ENCODE measurements at regions not wholly inside any gene's neighbourhood (a gene's known extent, or its start where the extent isn't known, plus 50 kb on each side); places are given as distances from the start of the nearest gene placed in this dataset.

DNA sequence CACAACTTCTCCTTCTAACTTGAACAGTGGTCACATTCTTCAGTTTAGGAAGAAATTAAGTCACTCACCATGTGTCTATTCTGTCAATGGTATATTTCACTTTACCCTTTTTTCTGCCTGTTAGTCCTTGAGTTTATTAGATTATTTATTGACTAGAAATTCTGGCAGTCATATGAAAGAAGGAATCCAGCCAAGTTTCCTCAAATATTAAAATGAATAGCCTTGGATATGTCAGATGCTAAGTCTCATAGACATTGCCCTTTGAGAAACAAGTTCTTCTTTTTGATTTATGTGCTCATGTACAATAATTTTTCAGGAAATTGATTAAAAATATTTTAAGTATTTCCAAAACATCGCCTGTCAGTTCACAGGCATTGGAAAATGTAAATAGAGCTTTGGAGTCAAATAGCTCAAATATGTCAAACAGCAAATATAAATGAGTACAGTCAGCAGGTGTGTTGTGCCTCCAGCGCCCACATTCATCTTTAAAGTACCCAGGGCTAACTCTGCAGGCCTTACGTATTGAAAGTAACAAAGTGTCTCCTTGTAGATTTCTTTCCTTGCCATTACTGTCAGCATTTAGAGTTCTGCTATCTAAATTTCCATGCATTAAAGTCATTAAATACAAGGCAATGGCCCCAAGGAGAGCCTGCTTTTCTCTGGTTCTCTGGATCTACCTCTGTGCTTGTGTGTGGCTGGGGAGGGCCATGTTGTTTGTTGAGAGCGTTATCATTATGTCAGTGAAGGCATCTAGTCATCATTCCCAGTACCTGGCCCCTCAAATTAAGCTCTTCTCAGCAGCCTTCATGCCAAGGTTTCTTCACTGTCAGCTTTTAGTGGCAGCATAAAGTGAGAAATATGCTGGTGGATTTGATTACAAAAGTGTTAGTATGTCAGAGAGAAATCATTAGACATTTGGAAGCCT lies 76.3 kb upstream of the TRPC4 start:
- H3K4me1 ChIP-seq (ENCODE audit: control insufficient read depth in 2 of 2, insufficient read depth in 2 of 2, low read length in 2 of 2): no peaks in the 10 kb centered on the region
- H3K4me3 ChIP-seq (ENCODE audit: low read length in 2 of 2): no peak overlapping the region
- H3K36me3 ChIP-seq (ENCODE audit: control insufficient read depth in 2 of 2, insufficient read depth in 2 of 2, low read length in 2 of 2): no peaks in the 10 kb centered on the region
- no peaks in the 10 kb centered on the region for H3K27me3 ChIP-seq (ENCODE audit: control insufficient read depth in 2 of 2, insufficient read depth in 2 of 2, low read length in 2 of 2)
- H3K27ac ChIP-seq (ENCODE audit: low read depth in 2 of 2, low read length in 2 of 2): no peak overlapping the region
- H3K9me3 ChIP-seq (ENCODE audit: control insufficient read depth in 2 of 2, low read length in 2 of 2): no peaks in the 10 kb centered on the region
- no peak overlapping the region for H3K9ac ChIP-seq (ENCODE audit: low read depth in 1 of 2, low read length in 2 of 2)

DNA sequence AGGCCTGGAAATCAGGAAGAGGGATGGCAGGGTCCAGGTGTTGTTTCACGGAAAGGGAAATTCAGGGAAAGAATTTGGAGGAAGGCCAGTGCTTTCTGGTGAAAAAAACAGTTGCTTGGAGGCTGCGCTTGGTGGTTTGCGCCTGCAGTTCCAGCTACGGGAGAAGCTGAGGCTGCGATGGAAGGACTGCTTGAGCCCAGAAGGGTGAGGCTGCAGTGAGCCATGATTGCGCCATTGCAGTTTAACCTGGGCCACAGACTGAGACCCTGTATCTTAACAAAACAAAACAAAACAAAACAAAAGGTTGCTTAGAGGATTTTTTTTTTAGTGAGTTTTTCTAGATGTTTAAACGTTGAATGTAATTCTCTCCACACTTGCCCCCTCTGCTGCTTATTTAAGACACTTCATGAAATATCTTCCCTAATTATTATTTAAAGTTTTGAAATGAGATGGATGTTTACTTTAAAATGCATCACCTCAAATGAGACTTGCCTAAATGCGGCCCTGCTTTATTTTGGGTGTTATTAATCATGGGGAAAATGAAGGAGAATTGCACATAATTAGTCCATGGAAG lies 75.4 kb upstream of the TRPC4 start:
- Histone ChIP-seq H3K36me3 (ENCODE audit: control insufficient read depth in 2 of 2, insufficient read depth in 2 of 2, low read length in 2 of 2) (no peaks in the 10 kb centered on the region), H3K9ac (ENCODE audit: low read depth in 1 of 2, low read length in 2 of 2) (no peak overlapping the region), H3K9me3 (ENCODE audit: control insufficient read depth in 2 of 2, low read length in 2 of 2) (no peaks in the 10 kb centered on the region), H3K27ac (ENCODE audit: low read depth in 2 of 2, low read length in 2 of 2) (no peak overlapping the region), H3K4me1 (ENCODE audit: control insufficient read depth in 2 of 2, insufficient read depth in 2 of 2, low read length in 2 of 2) (no peaks in the 10 kb centered on the region), H3K27me3 (ENCODE audit: control insufficient read depth in 2 of 2, insufficient read depth in 2 of 2, low read length in 2 of 2) (no peaks in the 10 kb centered on the region), H3K4me3 (ENCODE audit: low read length in 2 of 2) (no peak overlapping the region)

DNA sequence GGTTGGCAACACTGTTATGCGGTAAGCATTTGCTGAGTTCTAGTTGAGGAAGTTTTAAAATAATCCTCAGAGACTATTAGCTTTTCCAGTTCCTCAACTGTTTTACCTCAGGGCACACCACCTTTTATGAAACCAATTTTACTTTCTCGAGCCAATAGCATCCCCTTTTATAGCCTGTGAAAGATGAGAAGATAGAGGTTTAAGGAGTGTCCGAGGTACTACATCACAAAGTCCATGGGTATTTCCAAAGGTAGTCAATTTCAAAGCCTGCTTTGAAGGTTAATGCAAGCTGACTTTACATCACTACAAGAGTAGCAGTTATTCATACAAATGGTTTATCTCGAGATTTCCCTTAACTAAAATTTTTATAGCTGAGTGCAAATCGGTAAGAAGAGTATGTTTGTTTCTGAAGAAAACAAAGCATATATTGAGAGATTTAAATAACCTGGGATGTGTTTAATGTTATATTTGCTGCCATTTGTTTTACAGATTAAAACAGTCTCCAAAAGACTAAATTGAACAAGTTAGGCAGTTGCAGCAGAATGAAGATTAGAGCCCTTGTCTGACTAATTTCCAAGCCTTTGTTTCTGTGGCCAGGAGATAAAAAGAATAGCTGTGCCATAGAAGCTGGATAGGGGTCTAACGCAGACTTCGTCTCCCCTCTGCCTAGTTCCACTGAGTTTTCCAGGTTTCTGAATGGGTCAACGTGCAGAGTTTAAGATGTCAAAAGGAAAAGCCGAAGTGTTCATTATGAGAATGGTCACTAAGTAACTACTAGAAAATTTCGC lies 74.7 kb upstream of the TRPC4 start:
- no peak overlapping the region for H3K27ac ChIP-seq (ENCODE audit: low read depth in 2 of 2, low read length in 2 of 2)
- no peaks in the 10 kb centered on the region for H3K4me1 ChIP-seq (ENCODE audit: control insufficient read depth in 2 of 2, insufficient read depth in 2 of 2, low read length in 2 of 2)
- no peaks in the 10 kb centered on the region for H3K27me3 ChIP-seq (ENCODE audit: control insufficient read depth in 2 of 2, insufficient read depth in 2 of 2, low read length in 2 of 2)
- no peaks in the 10 kb centered on the region for H3K9me3 ChIP-seq (ENCODE audit: control insufficient read depth in 2 of 2, low read length in 2 of 2)
- no peaks in the 10 kb centered on the region for H3K36me3 ChIP-seq (ENCODE audit: control insufficient read depth in 2 of 2, insufficient read depth in 2 of 2, low read length in 2 of 2)
- H3K9ac ChIP-seq (ENCODE audit: low read depth in 1 of 2, low read length in 2 of 2): no peak overlapping the region
- no peak overlapping the region for H3K4me3 ChIP-seq (ENCODE audit: low read length in 2 of 2)

DNA sequence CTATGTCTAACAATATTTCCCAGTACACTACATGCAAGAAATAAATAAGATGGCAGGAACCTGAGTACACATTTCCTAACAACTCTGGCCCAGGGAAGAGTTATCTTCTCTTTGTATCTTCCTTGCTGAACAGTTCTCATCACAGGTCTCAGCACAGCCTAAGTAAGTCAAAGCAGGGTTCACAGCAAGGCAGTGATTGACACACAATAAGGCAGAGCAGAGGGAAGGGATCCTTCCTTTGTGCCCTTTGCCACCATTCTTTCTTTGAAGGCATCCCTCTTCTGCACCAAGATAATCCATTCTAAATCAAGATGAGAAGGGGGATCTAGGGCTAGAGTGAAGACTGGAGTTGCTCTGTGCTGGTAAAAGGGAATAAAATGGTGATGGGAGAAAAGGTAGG lies 73.4 kb upstream of the TRPC4 start:
- H3K4me1 ChIP-seq (ENCODE audit: control insufficient read depth in 2 of 2, insufficient read depth in 2 of 2, low read length in 2 of 2): no peaks in the 10 kb centered on the region
- no peaks in the 10 kb centered on the region for H3K9me3 ChIP-seq (ENCODE audit: control insufficient read depth in 2 of 2, low read length in 2 of 2)
- H3K9ac ChIP-seq (ENCODE audit: low read depth in 1 of 2, low read length in 2 of 2): no peak overlapping the region
- no peaks in the 10 kb centered on the region for H3K36me3 ChIP-seq (ENCODE audit: control insufficient read depth in 2 of 2, insufficient read depth in 2 of 2, low read length in 2 of 2)
- H3K4me3 ChIP-seq (ENCODE audit: low read length in 2 of 2): no peak overlapping the region
- H3K27me3 ChIP-seq (ENCODE audit: control insufficient read depth in 2 of 2, insufficient read depth in 2 of 2, low read length in 2 of 2): no peaks in the 10 kb centered on the region
- no peak overlapping the region for H3K27ac ChIP-seq (ENCODE audit: low read depth in 2 of 2, low read length in 2 of 2)

DNA sequence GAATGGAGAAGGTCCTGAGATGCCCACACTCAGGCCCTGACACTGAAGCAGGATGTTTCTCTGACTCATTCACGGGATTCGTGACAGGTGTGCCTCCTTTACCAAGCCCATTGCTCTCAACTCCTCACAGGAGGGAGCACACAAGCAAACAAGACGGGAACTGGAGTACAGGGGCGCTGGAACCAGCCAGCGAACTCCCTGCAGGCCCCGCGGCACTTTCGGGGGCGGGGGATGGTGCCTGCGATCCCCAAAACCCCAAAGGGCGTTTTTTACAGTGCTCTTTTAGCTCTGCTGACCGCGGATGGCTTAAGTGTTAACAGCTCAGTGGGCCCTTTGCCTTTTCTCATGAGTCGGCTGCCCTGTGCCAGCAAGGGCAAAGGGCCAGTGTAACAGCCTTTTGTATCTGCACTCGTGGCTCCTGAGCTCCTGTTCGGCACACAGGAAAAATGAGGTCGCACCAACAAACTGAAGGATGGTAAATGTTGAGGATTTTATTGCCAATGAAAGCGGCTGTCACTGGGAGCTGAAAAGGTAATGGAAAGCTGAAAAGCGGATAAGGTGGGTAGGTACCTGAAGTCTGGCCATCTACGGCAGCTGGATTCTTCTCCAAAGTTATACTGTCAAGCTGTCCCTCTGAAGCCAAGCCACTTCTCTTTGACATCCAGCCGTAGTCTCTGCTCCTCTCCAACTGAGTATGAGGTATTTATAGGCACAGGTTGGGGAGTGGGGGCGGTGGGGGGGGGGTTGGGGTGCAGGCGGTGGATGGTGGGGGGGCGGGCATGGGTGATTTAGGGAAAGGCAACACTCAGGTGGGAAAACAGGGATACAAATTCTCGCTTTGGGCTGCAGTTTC lies 65.0 kb upstream of the TRPC4 start:
- Histone ChIP-seq H3K36me3 (ENCODE audit: control insufficient read depth in 2 of 2, insufficient read depth in 2 of 2, low read length in 2 of 2) (no peaks in the 10 kb centered on the region), H3K4me1 (ENCODE audit: control insufficient read depth in 2 of 2, insufficient read depth in 2 of 2, low read length in 2 of 2) (no peaks in the 10 kb centered on the region), H3K27ac (ENCODE audit: low read depth in 2 of 2, low read length in 2 of 2) (no peak overlapping the region), H3K4me3 (ENCODE audit: low read length in 2 of 2) (no peak overlapping the region), H3K9me3 (ENCODE audit: control insufficient read depth in 2 of 2, low read length in 2 of 2) (no peaks in the 10 kb centered on the region), H3K27me3 (ENCODE audit: control insufficient read depth in 2 of 2, insufficient read depth in 2 of 2, low read length in 2 of 2) (no peaks in the 10 kb centered on the region), H3K9ac (ENCODE audit: low read depth in 1 of 2, low read length in 2 of 2) (no peak overlapping the region)

DNA sequence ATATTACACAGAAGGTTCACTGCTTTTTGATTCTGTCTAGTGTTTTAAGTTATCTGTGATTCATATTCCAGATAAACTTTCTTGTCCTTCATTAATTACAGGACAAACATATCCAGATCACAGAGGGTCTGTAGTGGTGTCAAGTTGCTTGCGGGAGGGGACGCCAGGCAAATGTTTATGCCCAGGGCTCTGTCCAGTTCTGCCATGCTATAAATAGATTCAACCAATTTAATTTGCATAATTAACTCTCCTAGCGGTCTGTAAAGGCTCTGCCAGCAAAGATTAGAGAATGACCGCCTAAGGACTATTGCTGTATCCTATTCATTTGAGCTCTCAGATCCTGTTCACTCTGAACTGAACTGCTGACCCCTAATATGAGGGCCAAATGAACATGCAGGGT lies 59.7 kb upstream of the TRPC4 start:
- Histone ChIP-seq H3K27ac (ENCODE audit: low read depth in 2 of 2, low read length in 2 of 2) (no peak overlapping the region), H3K4me1 (ENCODE audit: control insufficient read depth in 2 of 2, insufficient read depth in 2 of 2, low read length in 2 of 2) (no peaks in the 10 kb centered on the region), H3K4me3 (ENCODE audit: low read length in 2 of 2) (no peak overlapping the region), H3K9me3 (ENCODE audit: control insufficient read depth in 2 of 2, low read length in 2 of 2) (no peaks in the 10 kb centered on the region), H3K9ac (ENCODE audit: low read depth in 1 of 2, low read length in 2 of 2) (no peak overlapping the region), H3K27me3 (ENCODE audit: control insufficient read depth in 2 of 2, insufficient read depth in 2 of 2, low read length in 2 of 2) (no peaks in the 10 kb centered on the region), H3K36me3 (ENCODE audit: control insufficient read depth in 2 of 2, insufficient read depth in 2 of 2, low read length in 2 of 2) (no peaks in the 10 kb centered on the region)

DNA sequence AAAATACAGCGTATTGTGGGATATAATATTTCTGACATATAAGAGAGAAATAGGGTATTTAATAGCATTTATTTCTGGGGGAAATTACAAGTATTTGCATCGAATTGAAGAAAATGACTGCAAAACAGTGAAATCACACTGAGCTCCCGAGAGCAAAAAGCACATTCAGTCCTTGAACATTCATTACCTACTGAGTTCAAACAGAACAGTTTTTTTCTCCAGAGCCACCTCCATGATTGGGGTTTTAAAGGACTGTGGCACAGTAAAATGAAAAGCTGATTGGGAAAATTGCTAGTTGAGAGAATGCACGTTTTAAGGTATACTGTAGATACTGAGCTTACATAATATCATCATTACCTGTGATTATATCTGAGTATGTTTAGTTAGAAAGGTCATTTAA lies 58.0 kb upstream of the TRPC4 start:
- no peaks in the 10 kb centered on the region for H3K4me1 ChIP-seq (ENCODE audit: control insufficient read depth in 2 of 2, insufficient read depth in 2 of 2, low read length in 2 of 2)
- H3K9me3 ChIP-seq (ENCODE audit: control insufficient read depth in 2 of 2, low read length in 2 of 2): no peaks in the 10 kb centered on the region
- H3K9ac ChIP-seq (ENCODE audit: low read depth in 1 of 2, low read length in 2 of 2): no peak overlapping the region
- no peaks in the 10 kb centered on the region for H3K27me3 ChIP-seq (ENCODE audit: control insufficient read depth in 2 of 2, insufficient read depth in 2 of 2, low read length in 2 of 2)
- no peak overlapping the region for H3K4me3 ChIP-seq (ENCODE audit: low read length in 2 of 2)
- no peaks in the 10 kb centered on the region for H3K36me3 ChIP-seq (ENCODE audit: control insufficient read depth in 2 of 2, insufficient read depth in 2 of 2, low read length in 2 of 2)
- no peak overlapping the region for H3K27ac ChIP-seq (ENCODE audit: low read depth in 2 of 2, low read length in 2 of 2)

DNA sequence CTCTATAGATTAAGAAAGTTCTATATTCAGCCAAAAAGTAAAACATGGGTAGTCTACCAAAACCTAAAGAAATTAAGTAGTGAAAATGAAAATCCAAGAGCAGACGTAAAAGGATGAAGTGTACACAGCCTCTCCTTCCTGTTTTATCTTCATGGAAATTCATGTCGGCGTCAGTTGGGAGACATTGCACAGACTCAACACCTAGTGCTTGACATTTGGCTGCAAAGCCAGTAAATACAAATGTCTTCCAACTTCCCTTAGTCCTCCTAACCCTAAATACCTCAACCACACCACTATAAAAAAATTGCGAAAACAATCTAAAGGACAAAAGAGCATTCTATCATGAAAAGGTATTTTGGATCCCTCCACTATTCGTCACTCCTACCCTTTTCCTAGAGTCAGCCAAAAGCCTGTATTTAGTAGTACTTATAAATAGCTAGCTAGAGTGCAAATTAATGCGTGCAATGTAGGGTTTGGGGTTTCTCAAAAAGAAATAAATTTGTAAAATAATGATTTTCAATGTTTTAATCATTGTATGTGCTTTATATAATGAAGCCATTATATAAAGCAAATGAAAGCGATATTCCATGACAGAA lies 56.4 kb upstream of the TRPC4 start:
- H3K4me1 ChIP-seq (ENCODE audit: control insufficient read depth in 2 of 2, insufficient read depth in 2 of 2, low read length in 2 of 2): no peaks in the 10 kb centered on the region
- H3K9ac ChIP-seq (ENCODE audit: low read depth in 1 of 2, low read length in 2 of 2): no peak overlapping the region
- H3K4me3 ChIP-seq (ENCODE audit: low read length in 2 of 2): no peak overlapping the region
- no peaks in the 10 kb centered on the region for H3K27me3 ChIP-seq (ENCODE audit: control insufficient read depth in 2 of 2, insufficient read depth in 2 of 2, low read length in 2 of 2)
- H3K27ac ChIP-seq (ENCODE audit: low read depth in 2 of 2, low read length in 2 of 2): no peak overlapping the region
- H3K9me3 ChIP-seq (ENCODE audit: control insufficient read depth in 2 of 2, low read length in 2 of 2): no peaks in the 10 kb centered on the region
- H3K36me3 ChIP-seq (ENCODE audit: control insufficient read depth in 2 of 2, insufficient read depth in 2 of 2, low read length in 2 of 2): no peaks in the 10 kb centered on the region

DNA sequence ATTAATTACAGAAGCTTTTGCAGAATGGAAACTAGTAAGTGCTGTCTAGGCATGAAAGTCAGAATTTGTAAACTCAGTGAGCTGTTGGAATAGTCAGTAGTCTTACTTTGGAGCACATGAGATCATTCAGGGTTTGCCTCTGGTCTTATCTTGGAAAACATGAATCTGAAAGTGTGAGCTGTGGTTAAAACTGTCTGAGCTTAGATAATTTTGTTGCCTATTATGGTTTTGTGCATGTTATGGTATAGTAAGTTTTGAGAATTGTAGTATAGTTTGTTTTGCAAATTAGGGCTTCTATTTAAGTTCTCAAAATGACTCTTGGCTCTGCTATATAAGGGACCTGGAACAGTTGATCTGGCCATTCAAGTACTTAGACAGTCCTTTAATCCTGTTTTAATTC lies 53.7 kb upstream of the TRPC4 start:
- Histone ChIP-seq H3K4me3 (ENCODE audit: low read length in 2 of 2) (no peak overlapping the region), H3K27me3 (ENCODE audit: control insufficient read depth in 2 of 2, insufficient read depth in 2 of 2, low read length in 2 of 2) (no peaks in the 10 kb centered on the region), H3K4me1 (ENCODE audit: control insufficient read depth in 2 of 2, insufficient read depth in 2 of 2, low read length in 2 of 2) (no peaks in the 10 kb centered on the region), H3K9me3 (ENCODE audit: control insufficient read depth in 2 of 2, low read length in 2 of 2) (no peaks in the 10 kb centered on the region), H3K27ac (ENCODE audit: low read depth in 2 of 2, low read length in 2 of 2) (no peak overlapping the region), H3K36me3 (ENCODE audit: control insufficient read depth in 2 of 2, insufficient read depth in 2 of 2, low read length in 2 of 2) (no peaks in the 10 kb centered on the region), H3K9ac (ENCODE audit: low read depth in 1 of 2, low read length in 2 of 2) (no peak overlapping the region)

Measured in mucosa of rectum (tissue), 2 donors.